ENCODE measurements at regions not wholly inside any gene's neighbourhood (a gene's known extent, or its start where the extent isn't known, plus 50 kb on each side); places are given as distances from the start of the nearest gene placed in this dataset.

- H3K36me3 ChIP-seq (ENCODE audit: control insufficient read depth, low read length) = no peaks in the 10 kb centered on the region
- no peaks in the 10 kb centered on the region for H4K20me1 ChIP-seq (ENCODE audit: control insufficient read depth, insufficient read depth, low read depth, low read length)
- no peak for TF ChIP-seq CTCF (IDR thresholded peaks at IDR 0.05; ENCODE audit: low read depth, low read length, poor library complexity, severe bottlenecking)
- TF ChIP-seq EZH2phosphoT487 (IDR thresholded peaks at IDR 0.05; ENCODE audit: borderline replicate concordance, low read length) = no peak
- H3K4me2 ChIP-seq (ENCODE audit: low read length) = no peak overlapping the region
- H3K9me3 ChIP-seq (ENCODE audit: control insufficient read depth, insufficient read depth, low read length) = no peaks in the 10 kb centered on the region
- H3F3A ChIP-seq (ENCODE audit: control insufficient read depth, insufficient read depth) = no peaks in the 10 kb centered on the region
- H3K4me3 ChIP-seq (ENCODE audit: low read length) = no peak overlapping the region
- no peaks in the 10 kb centered on the region for H3K4me1 ChIP-seq (ENCODE audit: control insufficient read depth, low read length)
- H3K79me2 ChIP-seq (ENCODE audit: control insufficient read depth, low read length) = no peaks in the 10 kb centered on the region
- no peak overlapping the region for H3K27ac ChIP-seq (ENCODE audit: low read depth, low read length)
- no peaks in the 10 kb centered on the region for H3K27me3 ChIP-seq (ENCODE audit: control insufficient read depth, low read length)
- no peaks in the 10 kb centered on the region for H3K9me2 ChIP-seq (replicated peaks; ENCODE audit: control insufficient read depth, low read length)
Measured at GRCh38 chr5:8590959-8591358, 722.0 kb downstream of the MTRR start.

- H3K36me3 ChIP-seq (ENCODE audit: control insufficient read depth, low read length) = no peaks in the 10 kb centered on the region
- H3K27me3 ChIP-seq (ENCODE audit: control insufficient read depth, low read length) = no peaks in the 10 kb centered on the region
- no peaks in the 10 kb centered on the region for H3F3A ChIP-seq (ENCODE audit: control insufficient read depth, insufficient read depth)
- no peaks in the 10 kb centered on the region for H3K9me2 ChIP-seq (replicated peaks; ENCODE audit: control insufficient read depth, low read length)
- no peaks in the 10 kb centered on the region for H3K9me3 ChIP-seq (ENCODE audit: control insufficient read depth, insufficient read depth, low read length)
- no peaks in the 10 kb centered on the region for H3K4me1 ChIP-seq (ENCODE audit: control insufficient read depth, low read length)
- no peak overlapping the region for H3K4me3 ChIP-seq (ENCODE audit: low read length)
- no peaks in the 10 kb centered on the region for H4K20me1 ChIP-seq (ENCODE audit: control insufficient read depth, insufficient read depth, low read depth, low read length)
- H3K4me2 ChIP-seq (ENCODE audit: low read length) = no peak overlapping the region
- TF ChIP-seq EZH2phosphoT487 (IDR thresholded peaks at IDR 0.05; ENCODE audit: borderline replicate concordance, low read length) = no peak
- no peak for TF ChIP-seq CTCF (IDR thresholded peaks at IDR 0.05; ENCODE audit: low read depth, low read length, poor library complexity, severe bottlenecking)
- no peaks in the 10 kb centered on the region for H3K79me2 ChIP-seq (ENCODE audit: control insufficient read depth, low read length)
- H3K27ac ChIP-seq (ENCODE audit: low read depth, low read length) = no peak overlapping the region
Measured at GRCh38 chr5:8598356-8598755, 729.4 kb downstream of the MTRR start.

GRCh38 chr5:8598996-8599395 is 730.0 kb downstream of the MTRR start:
- H3K79me2 ChIP-seq (ENCODE audit: control insufficient read depth, low read length) = no peaks in the 10 kb centered on the region
- TF ChIP-seq EZH2phosphoT487 (IDR thresholded peaks at IDR 0.05; ENCODE audit: borderline replicate concordance, low read length) (no peak), CTCF (IDR thresholded peaks at IDR 0.05; ENCODE audit: low read depth, low read length, poor library complexity, severe bottlenecking) (no peak)

GRCh38 chr5:8600843-8601242 is 731.9 kb downstream of the MTRR start:
- no peaks in the 10 kb centered on the region for H3F3A ChIP-seq (ENCODE audit: control insufficient read depth, insufficient read depth)
- H3K4me1 ChIP-seq (ENCODE audit: control insufficient read depth, low read length) = no peaks in the 10 kb centered on the region
- TF ChIP-seq CTCF (IDR thresholded peaks at IDR 0.05; ENCODE audit: low read depth, low read length, poor library complexity, severe bottlenecking) = no peak
- no peak for TF ChIP-seq EZH2phosphoT487 (IDR thresholded peaks at IDR 0.05; ENCODE audit: borderline replicate concordance, low read length)
- H3K79me2 ChIP-seq (ENCODE audit: control insufficient read depth, low read length) = no peaks in the 10 kb centered on the region
- H3K27ac ChIP-seq (ENCODE audit: low read depth, low read length) = no peak overlapping the region
- H3K27me3 ChIP-seq (ENCODE audit: control insufficient read depth, low read length) = no peaks in the 10 kb centered on the region
- no peaks in the 10 kb centered on the region for H3K36me3 ChIP-seq (ENCODE audit: control insufficient read depth, low read length)
- H4K20me1 ChIP-seq (ENCODE audit: control insufficient read depth, insufficient read depth, low read depth, low read length) = no peaks in the 10 kb centered on the region
- H3K9me3 ChIP-seq (ENCODE audit: control insufficient read depth, insufficient read depth, low read length) = no peaks in the 10 kb centered on the region
- no peak overlapping the region for H3K4me3 ChIP-seq (ENCODE audit: low read length)
- no peak overlapping the region for H3K4me2 ChIP-seq (ENCODE audit: low read length)
- H3K9me2 ChIP-seq (replicated peaks; ENCODE audit: control insufficient read depth, low read length) = no peaks in the 10 kb centered on the region

More at GRCh38 chr5:8598996-8599395, 730.0 kb downstream of the MTRR start:
- Histone ChIP-seq H3K27ac (ENCODE audit: low read depth, low read length) (no peak overlapping the region), H4K20me1 (ENCODE audit: control insufficient read depth, insufficient read depth, low read depth, low read length) (no peaks in the 10 kb centered on the region), H3K36me3 (ENCODE audit: control insufficient read depth, low read length) (no peaks in the 10 kb centered on the region), H3K4me3 (ENCODE audit: low read length) (no peak overlapping the region), H3K4me1 (ENCODE audit: control insufficient read depth, low read length) (no peaks in the 10 kb centered on the region), H3K27me3 (ENCODE audit: control insufficient read depth, low read length) (no peaks in the 10 kb centered on the region), H3K4me2 (ENCODE audit: low read length) (no peak overlapping the region), H3F3A (ENCODE audit: control insufficient read depth, insufficient read depth) (no peaks in the 10 kb centered on the region), H3K9me2 (replicated peaks; ENCODE audit: control insufficient read depth, low read length) (no peaks in the 10 kb centered on the region), H3K9me3 (ENCODE audit: control insufficient read depth, insufficient read depth, low read length) (no peaks in the 10 kb centered on the region)
